ENCODE measurements at regions not wholly inside any gene's neighbourhood (a gene's known extent, or its start where the extent isn't known, plus 50 kb on each side); places are given as distances from the start of the nearest gene placed in this dataset.
"Not testable (repeated sequence)": the region's sequence is repeated elsewhere in the genome, so short reads cannot be mapped to it uniquely, and the experiment has no call there.

DNA sequence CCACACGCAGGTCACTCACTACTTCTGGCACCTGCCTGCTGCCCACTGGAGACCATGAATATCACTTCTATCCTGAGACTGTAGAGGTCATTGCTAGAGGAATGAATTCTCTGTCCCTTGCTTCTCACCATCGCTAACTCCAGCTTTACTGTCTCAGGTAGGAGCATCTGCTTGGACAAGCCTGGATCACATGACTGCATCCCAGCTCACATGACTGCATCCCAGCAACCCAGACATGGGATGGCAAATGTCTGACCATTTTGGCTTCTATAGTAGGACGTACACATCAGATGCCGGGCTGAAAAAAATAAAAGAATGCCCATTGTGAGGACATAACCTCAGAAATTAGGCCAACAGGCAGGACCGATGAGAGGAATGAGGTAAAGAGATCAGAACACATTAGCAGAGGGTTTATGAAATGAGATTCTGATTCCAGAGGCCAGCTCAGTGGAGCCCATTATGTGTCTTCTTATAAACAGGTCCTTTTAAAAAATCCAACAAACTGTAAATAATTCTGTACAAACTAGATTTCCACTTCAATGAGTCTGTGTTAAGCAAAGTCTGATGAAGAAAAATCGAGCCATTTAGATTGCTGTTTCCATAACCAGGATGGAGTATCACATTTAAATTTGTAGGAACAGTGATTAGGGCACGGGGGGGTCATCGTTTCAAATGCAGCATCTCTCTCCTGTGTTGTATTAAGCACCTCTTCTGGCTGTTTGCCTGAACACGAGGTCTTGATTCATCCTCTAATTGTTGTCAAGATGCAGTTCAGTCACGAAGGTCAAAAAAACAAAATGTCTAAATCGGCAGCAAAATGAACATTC is 126.7 kb downstream of the MTHFS start:
- no peak for DNase-seq

DNA sequence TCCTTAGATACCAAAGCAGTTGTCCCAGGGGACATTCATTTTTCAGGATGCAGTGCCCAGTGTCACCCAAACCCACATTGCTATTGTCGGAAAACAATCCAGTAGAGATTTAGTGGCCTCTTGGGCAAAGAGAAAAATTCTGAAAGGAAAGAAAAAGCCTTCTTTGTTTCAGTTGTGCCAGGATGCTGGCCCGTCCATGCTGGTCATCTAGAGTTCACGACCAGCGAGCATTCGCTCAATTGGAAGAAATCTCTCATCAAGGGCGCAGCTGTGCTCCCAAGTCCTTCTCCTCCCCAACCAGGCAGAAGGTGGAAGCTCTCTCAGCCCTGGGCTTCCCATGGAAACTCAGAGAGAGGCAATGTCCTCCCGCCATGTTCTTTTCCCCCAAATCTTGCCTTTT is 123.7 kb downstream of the MTHFS start:
- DNase-seq: no peak

DNA sequence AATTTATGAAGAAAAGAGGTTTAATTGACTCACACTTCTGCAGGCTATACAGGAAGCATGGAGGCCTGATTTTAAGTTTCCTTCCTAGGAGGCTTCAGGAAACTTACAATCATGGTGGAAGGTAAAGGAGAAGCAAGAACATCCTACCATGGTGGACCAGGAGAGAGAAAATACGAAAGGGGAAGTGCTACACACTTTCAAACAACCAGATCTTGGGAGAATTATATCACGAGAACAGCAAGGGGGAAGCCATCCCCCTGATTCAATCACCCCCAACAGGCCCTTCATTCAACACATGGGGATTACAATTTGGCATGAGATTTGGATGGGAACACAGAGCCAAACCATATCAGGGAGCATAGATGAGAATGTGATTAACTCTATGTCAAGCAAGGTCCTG is 121.0 kb downstream of the MTHFS start:
- no peak for DNase-seq

DNA sequence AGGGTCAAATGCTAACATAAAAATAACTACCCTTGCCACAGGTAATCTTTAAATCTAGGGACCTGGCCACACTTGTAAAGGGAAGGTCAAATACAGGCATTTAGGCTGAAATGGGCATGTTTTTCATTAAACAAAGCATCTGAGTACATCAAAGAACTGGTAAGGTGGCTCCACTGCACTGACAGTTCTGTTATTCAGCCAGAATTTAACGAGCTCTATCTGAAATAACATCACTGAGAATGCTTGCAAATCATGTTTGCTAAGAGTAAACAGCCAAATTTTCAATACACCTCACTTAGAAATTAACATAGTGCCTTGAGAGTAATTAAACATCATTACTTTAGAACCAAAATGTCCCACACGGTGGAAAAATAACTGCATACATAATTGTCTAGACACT is 118.9 kb downstream of the MTHFS start:
- no peak for DNase-seq

DNA sequence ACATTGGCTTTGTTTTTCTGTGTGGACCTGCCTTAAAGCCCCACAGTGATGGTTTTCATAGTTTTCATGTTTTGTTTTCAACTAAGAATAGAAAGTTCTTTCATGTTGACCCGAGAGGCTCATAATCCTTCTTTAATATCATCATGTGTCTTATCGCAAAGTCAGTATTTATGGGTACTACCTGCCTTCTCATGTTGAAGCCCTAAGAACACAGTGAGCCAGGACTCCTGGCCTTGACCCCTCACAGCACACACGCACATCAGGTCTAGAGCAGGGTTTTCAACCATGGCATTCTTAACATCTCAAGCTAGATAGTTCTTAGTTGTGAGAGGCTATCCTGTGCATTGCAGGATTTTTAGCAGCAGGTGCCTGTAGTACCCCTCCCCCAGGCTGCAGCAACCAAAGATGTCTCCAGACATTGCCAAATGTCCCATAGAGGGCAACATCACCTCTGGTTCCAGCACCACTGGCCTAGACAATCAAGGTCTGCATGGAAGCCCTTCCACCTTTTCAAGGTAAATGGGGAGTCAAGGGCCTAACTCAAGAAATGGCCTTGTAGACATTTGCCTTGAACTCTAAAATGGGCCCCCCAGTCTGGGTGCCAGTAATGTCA is 118.3 kb downstream of the MTHFS start:
- DNase-seq: no peak

DNA sequence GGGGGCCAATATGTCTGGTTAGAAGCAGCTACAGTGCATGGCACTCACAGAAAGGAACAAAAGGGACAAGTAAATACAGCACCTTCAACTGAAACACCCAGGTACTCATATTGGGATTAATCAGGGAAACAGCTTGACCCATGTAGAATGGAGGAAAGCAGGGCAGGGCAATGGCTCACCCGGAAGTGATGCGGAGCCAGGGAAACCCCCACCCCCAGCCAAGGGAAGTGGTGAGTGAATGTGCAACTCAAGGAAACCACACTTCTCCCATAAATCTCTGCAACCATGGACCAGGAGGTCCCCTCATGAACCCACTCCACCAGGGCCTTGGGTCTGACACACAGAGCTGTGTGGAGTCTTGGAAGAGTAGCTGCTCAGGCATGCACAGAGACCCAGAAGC is 117.1 kb downstream of the MTHFS start:
- no peak for DNase-seq

DNA sequence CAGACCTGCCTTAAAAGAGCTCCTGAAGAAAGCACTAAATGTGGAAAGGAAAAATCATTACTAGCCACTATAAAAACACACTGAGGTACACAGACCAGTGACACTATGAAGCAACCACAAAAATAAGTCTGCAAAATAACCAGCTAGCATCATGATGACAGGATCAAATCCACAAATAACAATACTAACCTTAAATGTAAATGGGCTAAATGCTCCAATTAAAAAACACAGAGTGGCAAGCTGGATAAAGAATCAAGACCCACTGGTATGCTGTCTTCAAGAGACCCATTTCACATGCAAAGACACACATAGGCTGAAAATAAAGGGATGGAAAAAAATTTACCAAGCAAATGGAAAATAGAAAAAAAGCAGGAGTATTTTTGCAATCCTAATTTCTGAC is 114.5 kb downstream of the MTHFS start:
- DNase-seq: not testable (repeated sequence)
